Panc1 (cell line): ENCODE measurements at regions not wholly inside any gene's neighbourhood (a gene's known extent, or its start where the extent isn't known, plus 50 kb on each side); places are given as distances from the start of the nearest gene placed in this dataset.

ENCODE experiments used
- ATAC-seq: fragments of 200-7000 bp; cut with Tn5 transposase; 2 replicates; pipeline ENCODE4 v1.9.1; 2020; ENCODE audit warnings: mild to moderate bottlenecking, moderate library complexity
- BruUV-seq: library from RNA; stranded (reverse); fragments of 400-500 nt; replicated peaks from 2 replicates; lab custom pipeline; 2021; lab: Mats Ljungman, UMichigan
- CTCF ChIA-PET: fragments of 300-600 bp; sonication (Branson Sonifier 250); formaldehyde crosslinking; loops from one replicate; lab custom pipeline; 2022; ENCODE audit warnings: antibody characterized with exemption; lab: Charles Lee
- POLR2A ChIA-PET: fragments of 300-600 bp; sonication (Branson Sonifier 250); formaldehyde crosslinking; loops from one replicate; lab custom pipeline; 2022; ENCODE audit warnings: antibody characterized with exemption; lab: Charles Lee
- DNase-seq: peaks from one replicate; pipeline ENCODE4 v3.0.0-alpha.2; 2010; ENCODE audit warnings: low read depth, low spot score
- H3K27ac ChIP-seq: 2 replicates; pipeline ENCODE4 v1.5.1; 2011; ENCODE audit warnings: mild to moderate bottlenecking, low read length, inconsistent platforms
- H3K27me3 ChIP-seq: fragments of 200-500 bp; sonication (Bioruptor generic); 2 replicates; pipeline ENCODE4 v1.6.0; 2014; ENCODE audit warnings: low read length, inconsistent platforms; ENCODE audit not compliant: control insufficient read depth, insufficient read depth
- H3K36me3 ChIP-seq: fragments of 200-500 bp; sonication (Bioruptor generic); 2 replicates; pipeline ENCODE4 v1.5.1; 2014; ENCODE audit warnings: inconsistent platforms, mild to moderate bottlenecking, low read length, moderate library complexity; ENCODE audit not compliant: control insufficient read depth, insufficient read depth
- H3K4me1 ChIP-seq: 2 replicates; pipeline ENCODE4 v1.5.1; 2011; ENCODE audit warnings: inconsistent platforms, mild to moderate bottlenecking, low read length, moderate library complexity; ENCODE audit not compliant: control insufficient read depth, insufficient read depth
- H3K4me3 ChIP-seq, 2 experiments: 2 replicates each; pipeline ENCODE4 v1.5.1; 2011 to 2012; ENCODE audit warnings: low read depth in 2 of 2, low read length in 2 of 2, mild to moderate bottlenecking in 2 of 2, inconsistent platforms in 1 of 2, moderate library complexity in 1 of 2
- H3K9me3 ChIP-seq: fragments of 200-500 bp; sonication (Bioruptor generic); 2 replicates; pipeline ENCODE4 v1.5.1; 2014; ENCODE audit warnings: low read depth, mild to moderate bottlenecking, inconsistent platforms, low read length, moderate library complexity; ENCODE audit not compliant: control insufficient read depth, insufficient read depth
- POLR2AphosphoS5 ChIP-seq: IDR thresholded peaks from 2 replicates; pipeline ENCODE4 v1.6.1; 2012; ENCODE audit warnings: mild to moderate bottlenecking, low read depth, low read length, moderate library complexity
- SIN3A ChIP-seq: IDR thresholded peaks from 2 replicates; pipeline ENCODE4 v1.6.1; 2012; ENCODE audit warnings: low read depth, mild to moderate bottlenecking, low read length, moderate library complexity, borderline replicate concordance; ENCODE audit not compliant: insufficient read depth
- TCF7L2 ChIP-seq: IDR thresholded peaks from 2 replicates; pipeline ENCODE4 v1.6.1; 2011; ENCODE audit warnings: mild to moderate bottlenecking, low read depth, low read length, inconsistent platforms
- in situ Hi-C: cut with HindIII; loops from 2 replicates; pipeline ENCODE4 v1.10.0; 2016; ENCODE audit warnings: low sequenced_read_pairs, low pct_unique_long_range_greater_than_20kb
- intact Hi-C: fragments of 100-400 bp; cut with micrococcal nuclease; formaldehyde crosslinking; loops from one replicate; pipeline ENCODE4 v1.10.0; 2022; ENCODE audit not compliant: unreplicated experiment
- TF ChIP-seq, protein P1 (sequence below): fragments of 450-650 bp; IDR thresholded peaks from 2 replicates; pipeline ENCODE4 v1.5.1; 2017; ENCODE audit warnings: mild to moderate bottlenecking
- TF ChIP-seq, protein P2 (sequence below), 2 experiments: IDR thresholded peaks; 2 replicates each; pipeline ENCODE4 v1.6.1; 2011 to 2012; ENCODE audit warnings: low read depth in 2 of 2, control low read depth in 1 of 2, low read length in 1 of 2, mild to moderate bottlenecking in 1 of 2, moderate library complexity in 1 of 2; ENCODE audit not compliant: insufficient read depth in 1 of 2

DNA sequence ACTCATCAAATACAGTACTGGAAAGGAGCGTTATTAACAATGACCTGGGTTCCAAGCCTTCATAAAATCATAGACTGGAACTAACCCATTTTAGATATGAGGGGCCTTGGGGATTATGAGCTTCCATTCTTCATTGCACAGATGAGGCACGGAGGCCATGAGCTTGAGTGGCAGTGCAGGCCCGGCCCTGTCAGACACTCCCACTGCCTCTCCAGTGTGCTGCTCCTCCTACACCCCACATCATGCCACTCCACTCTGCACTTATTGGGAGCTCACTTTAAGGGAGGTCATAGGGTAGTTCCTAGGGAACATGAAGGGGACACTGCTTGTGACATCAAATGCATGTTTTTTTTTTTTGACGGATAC is 77.9 kb downstream of the TSN start:
- Histone ChIP-seq H3K4me3 (no peak overlapping the region), H3K36me3 (no peaks in the 10 kb centered on the region), H3K27me3 (peaks cover 3% of the 10 kb centered on the region; the same call in 1 of the 2 replicates), H3K9me3 (no peaks in the 10 kb centered on the region), H3K27ac (no peak overlapping the region), H3K4me1 (no peaks in the 10 kb centered on the region; the same call in 1 of the 2 replicates)
- POLR2A ChIA-PET, result no interaction called here
- intact Hi-C loops, result no loop called here
- ATAC-seq (no peak), DNase-seq (no peak)
- TF ChIP-seq POLR2AphosphoS5 (no peak), TCF7L2 (no peak), SIN3A (no peak)
- TF ChIP-seq, protein P1, sequence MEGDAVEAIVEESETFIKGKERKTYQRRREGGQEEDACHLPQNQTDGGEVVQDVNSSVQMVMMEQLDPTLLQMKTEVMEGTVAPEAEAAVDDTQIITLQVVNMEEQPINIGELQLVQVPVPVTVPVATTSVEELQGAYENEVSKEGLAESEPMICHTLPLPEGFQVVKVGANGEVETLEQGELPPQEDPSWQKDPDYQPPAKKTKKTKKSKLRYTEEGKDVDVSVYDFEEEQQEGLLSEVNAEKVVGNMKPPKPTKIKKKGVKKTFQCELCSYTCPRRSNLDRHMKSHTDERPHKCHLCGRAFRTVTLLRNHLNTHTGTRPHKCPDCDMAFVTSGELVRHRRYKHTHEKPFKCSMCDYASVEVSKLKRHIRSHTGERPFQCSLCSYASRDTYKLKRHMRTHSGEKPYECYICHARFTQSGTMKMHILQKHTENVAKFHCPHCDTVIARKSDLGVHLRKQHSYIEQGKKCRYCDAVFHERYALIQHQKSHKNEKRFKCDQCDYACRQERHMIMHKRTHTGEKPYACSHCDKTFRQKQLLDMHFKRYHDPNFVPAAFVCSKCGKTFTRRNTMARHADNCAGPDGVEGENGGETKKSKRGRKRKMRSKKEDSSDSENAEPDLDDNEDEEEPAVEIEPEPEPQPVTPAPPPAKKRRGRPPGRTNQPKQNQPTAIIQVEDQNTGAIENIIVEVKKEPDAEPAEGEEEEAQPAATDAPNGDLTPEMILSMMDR, result no peak
- TF ChIP-seq, protein P2, sequence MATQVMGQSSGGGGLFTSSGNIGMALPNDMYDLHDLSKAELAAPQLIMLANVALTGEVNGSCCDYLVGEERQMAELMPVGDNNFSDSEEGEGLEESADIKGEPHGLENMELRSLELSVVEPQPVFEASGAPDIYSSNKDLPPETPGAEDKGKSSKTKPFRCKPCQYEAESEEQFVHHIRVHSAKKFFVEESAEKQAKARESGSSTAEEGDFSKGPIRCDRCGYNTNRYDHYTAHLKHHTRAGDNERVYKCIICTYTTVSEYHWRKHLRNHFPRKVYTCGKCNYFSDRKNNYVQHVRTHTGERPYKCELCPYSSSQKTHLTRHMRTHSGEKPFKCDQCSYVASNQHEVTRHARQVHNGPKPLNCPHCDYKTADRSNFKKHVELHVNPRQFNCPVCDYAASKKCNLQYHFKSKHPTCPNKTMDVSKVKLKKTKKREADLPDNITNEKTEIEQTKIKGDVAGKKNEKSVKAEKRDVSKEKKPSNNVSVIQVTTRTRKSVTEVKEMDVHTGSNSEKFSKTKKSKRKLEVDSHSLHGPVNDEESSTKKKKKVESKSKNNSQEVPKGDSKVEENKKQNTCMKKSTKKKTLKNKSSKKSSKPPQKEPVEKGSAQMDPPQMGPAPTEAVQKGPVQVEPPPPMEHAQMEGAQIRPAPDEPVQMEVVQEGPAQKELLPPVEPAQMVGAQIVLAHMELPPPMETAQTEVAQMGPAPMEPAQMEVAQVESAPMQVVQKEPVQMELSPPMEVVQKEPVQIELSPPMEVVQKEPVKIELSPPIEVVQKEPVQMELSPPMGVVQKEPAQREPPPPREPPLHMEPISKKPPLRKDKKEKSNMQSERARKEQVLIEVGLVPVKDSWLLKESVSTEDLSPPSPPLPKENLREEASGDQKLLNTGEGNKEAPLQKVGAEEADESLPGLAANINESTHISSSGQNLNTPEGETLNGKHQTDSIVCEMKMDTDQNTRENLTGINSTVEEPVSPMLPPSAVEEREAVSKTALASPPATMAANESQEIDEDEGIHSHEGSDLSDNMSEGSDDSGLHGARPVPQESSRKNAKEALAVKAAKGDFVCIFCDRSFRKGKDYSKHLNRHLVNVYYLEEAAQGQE (IDR thresholded peaks at IDR 0.05; ENCODE audit: insufficient read depth in 1 of 2, low read depth in 2 of 2, low read length in 1 of 2), result no peak
- in situ Hi-C loops, result no loop called here
- no TSS peak for BruUV-seq
- CTCF ChIA-PET, result no interaction called here

DNA sequence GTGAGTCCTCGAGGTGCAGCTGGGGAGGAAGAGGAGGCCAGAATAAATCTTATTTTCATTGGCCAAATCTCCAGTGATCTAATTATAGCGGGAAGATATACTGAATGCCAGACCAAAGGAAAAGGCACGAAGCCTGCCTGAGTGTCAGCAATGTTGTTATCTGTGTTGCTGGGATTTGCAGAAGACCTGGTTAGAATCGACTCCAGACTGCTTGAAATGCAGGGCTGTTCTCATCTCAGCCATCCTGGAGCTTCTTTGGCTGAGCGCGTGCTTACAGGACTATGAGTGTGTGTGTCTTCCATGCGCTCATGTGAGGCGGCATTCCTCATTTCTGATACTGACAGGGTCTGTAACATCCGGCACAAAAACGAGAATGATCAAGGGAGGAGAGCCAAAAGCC is 81.2 kb downstream of the TSN start:
- TF ChIP-seq SIN3A, result no peak
- TF ChIP-seq POLR2AphosphoS5, result no peak
- TF ChIP-seq, protein P1, result no peak
- TF ChIP-seq TCF7L2, result no peak
- TF ChIP-seq, protein P2 (IDR thresholded peaks at IDR 0.05; ENCODE audit: insufficient read depth in 1 of 2, low read depth in 2 of 2, low read length in 1 of 2), result no peak
- DNase-seq (no peak), ATAC-seq (no peak; the same call in 1 of the 2 replicates)
- Histone ChIP-seq H3K27ac (no peak overlapping the region), H3K36me3 (no peaks in the 10 kb centered on the region), H3K4me3 (no peak overlapping the region), H3K27me3 (peaks cover 3% of the 10 kb centered on the region; the same call in 1 of the 2 replicates), H3K9me3 (no peaks in the 10 kb centered on the region), H3K4me1 (no peaks in the 10 kb centered on the region; the same call in 1 of the 2 replicates)
- CTCF ChIA-PET, result no interaction called here
- no TSS peak for BruUV-seq
- intact Hi-C loops, result no loop called here
- POLR2A ChIA-PET, result no interaction called here
- in situ Hi-C loops, result no loop called here
